ENCODE measurements at regions not wholly inside any gene's neighbourhood (a gene's known extent, or its start where the extent isn't known, plus 50 kb on each side); places are given as distances from the start of the nearest gene placed in this dataset.

- no peak for TF ChIP-seq CTCF (IDR thresholded peaks at IDR 0.05; ENCODE audit: insufficient read depth, low read length)
- TF ChIP-seq POLR2AphosphoS5 (IDR thresholded peaks at IDR 0.05; ENCODE audit: low read depth): no peak
- TF ChIP-seq REST (IDR thresholded peaks at IDR 0.05; ENCODE audit: insufficient replicate concordance, low read depth): no peak
- no peak for TF ChIP-seq GABPA (IDR thresholded peaks at IDR 0.05; ENCODE audit: low read depth)
Observed at GRCh38 chr19:31841755-31842154, 492.5 kb upstream of the TSHZ3 start.

Measured in HL-60 (cell line).